GDM1 (cell line): ENCODE measurements at regions not wholly inside any gene's neighbourhood (a gene's known extent, or its start where the extent isn't known, plus 50 kb on each side); places are given as distances from the start of the nearest gene placed in this dataset.

Experiments used
- DNase-seq: peaks from one replicate; lab custom pipeline; 2025; lab: John Stamatoyannopoulos, UW

GRCh38 chr19:31223740-31224534 is 125.3 kb downstream of the TSHZ3 start:
- no peak for DNase-seq

- DNase-seq = no peak
Measured at GRCh38 chr19:31220540-31220939, 128.7 kb downstream of the TSHZ3 start.

GRCh38 chr19:31214997-31215396 is 134.2 kb downstream of the TSHZ3 start:
- no peak for DNase-seq

GRCh38 chr19:31214086-31214485 is 135.2 kb downstream of the TSHZ3 start:
- DNase-seq = peak; percentile 75

- DNase-seq = no peak
Measured at GRCh38 chr19:31211088-31211487, 138.1 kb downstream of the TSHZ3 start.

- DNase-seq = no peak
Measured at GRCh38 chr19:31205887-31206518, 143.2 kb downstream of the TSHZ3 start.

- no peak for DNase-seq
Measured at GRCh38 chr19:31204115-31204514, 145.1 kb downstream of the TSHZ3 start.

- DNase-seq = no peak
Measured at GRCh38 chr19:31185261-31185660, 164.0 kb downstream of the TSHZ3 start.

GRCh38 chr19:31181535-31181934 is 167.7 kb downstream of the TSHZ3 start:
- no peak for DNase-seq

- DNase-seq = no peak
Measured at GRCh38 chr19:31180907-31181306, 168.3 kb downstream of the TSHZ3 start.

- no peak for DNase-seq
Measured at GRCh38 chr19:31179471-31179852, 169.8 kb downstream of the TSHZ3 start.

GRCh38 chr19:31178833-31179470 is 170.3 kb downstream of the TSHZ3 start:
- no peak for DNase-seq

- no peak for DNase-seq
Measured at GRCh38 chr19:31177246-31177645, 172.0 kb downstream of the TSHZ3 start.

GRCh38 chr19:31175564-31176348 is 173.5 kb downstream of the TSHZ3 start:
- DNase-seq = no peak

GRCh38 chr19:31174948-31175347 is 174.3 kb downstream of the TSHZ3 start:
- no peak for DNase-seq

- DNase-seq = no peak
Measured at GRCh38 chr19:31173991-31174390, 175.2 kb downstream of the TSHZ3 start.

GRCh38 chr19:31171936-31172335 is 177.3 kb downstream of the TSHZ3 start:
- no peak for DNase-seq

GRCh38 chr19:31170046-31170445 is 179.2 kb downstream of the TSHZ3 start:
- no peak for DNase-seq

GRCh38 chr19:31168106-31168625 is 181.1 kb downstream of the TSHZ3 start:
- DNase-seq = no peak

- no peak for DNase-seq
Measured at GRCh38 chr19:31167690-31168089, 181.5 kb downstream of the TSHZ3 start.

- no peak for DNase-seq
Measured at GRCh38 chr19:31166206-31166605, 183.0 kb downstream of the TSHZ3 start.

- no peak for DNase-seq
Measured at GRCh38 chr19:31164791-31165251, 184.4 kb downstream of the TSHZ3 start.
